Tibial artery (tissue), 4 donors: ENCODE measurements at regions not wholly inside any gene's neighbourhood (a gene's known extent, or its start where the extent isn't known, plus 50 kb on each side); places are given as distances from the start of the nearest gene placed in this dataset.

ENCODE experiments used
- DNase-seq, 2 donors: peaks; one replicate each; pipeline ENCODE4 v3.0.0-alpha.2; 2019
- H3K27ac ChIP-seq, 2 donors: fragments of 200-600 bp; sonication (generic) in 1 of 2; 1 replicate in 1 of 2; 2 replicates in 1 of 2; pipeline ENCODE4 v1.5.1; 2018 to 2019; ENCODE audit warnings: mild to moderate bottlenecking in 1 of 2
- H3K27me3 ChIP-seq, 2 donors: fragments of 200-600 bp; sonication (generic) in 1 of 2; one replicate each; pipeline versions ENCODE4 v1.5.1 to v1.6.0; 2016 to 2019
- H3K36me3 ChIP-seq, 3 donors: fragments of 200-600 bp; sonication (generic) in 2 of 3; one replicate each; pipeline ENCODE4 v1.5.1; 2016 to 2019; ENCODE audit warnings: mild to moderate bottlenecking in 2 of 3
- H3K4me1 ChIP-seq, 4 donors: fragments of 200-600 bp; sonication (generic) in 2 of 4; 1 replicate in 3 of 4; 2 replicates in 1 of 4; pipeline ENCODE4 v1.5.1; 2016 to 2019
- H3K4me3 ChIP-seq, 2 donors: fragments of 200-600 bp; sonication (generic) in 1 of 2; 1 replicate in 1 of 2; 2 replicates in 1 of 2; pipeline ENCODE4 v1.5.1; 2018 to 2019; ENCODE audit warnings: mild to moderate bottlenecking in 2 of 2
- H3K9me3 ChIP-seq, 3 donors: fragments of 200-600 bp; sonication (generic) in 1 of 3; one replicate each; pipeline ENCODE4 v1.5.1; 2016 to 2019
- CTCF ChIP-seq, 2 experiments: fragments of 200-600 bp in 1 of 2; fragments of 450-650 bp in 1 of 2; IDR thresholded peaks; one replicate each; pipeline ENCODE4 v1.5.1; 2017 to 2019; ENCODE audit warnings: antibody characterized with exemption in 2 of 2, mild to moderate bottlenecking in 1 of 2, moderate library complexity in 1 of 2
- intact Hi-C: fragments of 100-400 bp; cut with DNase I; formaldehyde crosslinking; loops from one replicate; pipeline ENCODE4 v1.15.0; 2023; ENCODE audit warnings: low total_unique reads

- no peaks in the 10 kb centered on the region for H3K9me3 ChIP-seq
- TF ChIP-seq CTCF (IDR thresholded peaks at IDR 0.05) = no peak
- no peak for DNase-seq
- H3K36me3 ChIP-seq = no peaks in the 10 kb centered on the region
- no peaks in the 10 kb centered on the region for H3K27me3 ChIP-seq
- H3K4me3 ChIP-seq = no peak overlapping the region
- intact Hi-C loops = no loop called here
- peaks cover 0 to 13% (median 11%) of the 10 kb centered on the region in 4 donors for H3K4me1 ChIP-seq
- H3K27ac ChIP-seq = no peak overlapping the region
Measured at GRCh38 chr5:139740138-139740991, 55.2 kb upstream of the PSD2 start.

- no peak overlapping the region for H3K27ac ChIP-seq
- no peak for TF ChIP-seq CTCF (IDR thresholded peaks at IDR 0.05)
- H3K4me3 ChIP-seq = no peak overlapping the region
- H3K9me3 ChIP-seq = no peaks in the 10 kb centered on the region
- peaks cover 0 to 21% (median 19%) of the 10 kb centered on the region in 4 donors for H3K4me1 ChIP-seq
- intact Hi-C loops = no loop called here
- no peaks in the 10 kb centered on the region for H3K36me3 ChIP-seq
- no peaks in the 10 kb centered on the region for H3K27me3 ChIP-seq
- no peak for DNase-seq
Measured at GRCh38 chr5:139740992-139741672, 54.5 kb upstream of the PSD2 start.

- intact Hi-C loops = no loop called here
- DNase-seq = no peak
Measured at GRCh38 chr5:139741823-139742172, 53.8 kb upstream of the PSD2 start.

GRCh38 chr5:139742173-139742903 is 53.3 kb upstream of the PSD2 start:
- Histone ChIP-seq H3K27me3 (no peaks in the 10 kb centered on the region), H3K4me1 (peaks cover 0 to 33% (median 31%) of the 10 kb centered on the region in 4 donors), H3K36me3 (no peaks in the 10 kb centered on the region), H3K27ac (no peak overlapping the region), H3K4me3 (no peak overlapping the region), H3K9me3 (no peaks in the 10 kb centered on the region)
- DNase-seq = no peak
- intact Hi-C loops = no loop called here
- TF ChIP-seq CTCF (IDR thresholded peaks at IDR 0.05) = no peak

More at GRCh38 chr5:139741823-139742172, 53.8 kb upstream of the PSD2 start:
- Histone ChIP-seq H3K27me3 (no peaks in the 10 kb centered on the region), H3K36me3 (no peaks in the 10 kb centered on the region), H3K4me3 (no peak overlapping the region), H3K4me1 (peaks cover 0 to 27% (median 26%) of the 10 kb centered on the region in 4 donors), H3K27ac (no peak overlapping the region), H3K9me3 (no peaks in the 10 kb centered on the region)
- no peak for TF ChIP-seq CTCF (IDR thresholded peaks at IDR 0.05)

GRCh38 chr5:139743001-139743771 is 52.4 kb upstream of the PSD2 start:
- intact Hi-C loops = no loop called here
- no peak overlapping the region for H3K4me3 ChIP-seq
- TF ChIP-seq CTCF (IDR thresholded peaks at IDR 0.05) = no peak
- no peaks in the 10 kb centered on the region for H3K9me3 ChIP-seq
- no peaks in the 10 kb centered on the region for H3K27me3 ChIP-seq
- no peak for DNase-seq
- peaks cover 5 to 40% (median 39%) of the 10 kb centered on the region in 4 donors for H3K4me1 ChIP-seq
- H3K27ac ChIP-seq = peak overlapping the region in 1 of 2 donors; percentile 85
- H3K36me3 ChIP-seq = no peaks in the 10 kb centered on the region
